ENCODE measurements at regions not wholly inside any gene's neighbourhood (a gene's known extent, or its start where the extent isn't known, plus 50 kb on each side); places are given as distances from the start of the nearest gene placed in this dataset.

DNA sequence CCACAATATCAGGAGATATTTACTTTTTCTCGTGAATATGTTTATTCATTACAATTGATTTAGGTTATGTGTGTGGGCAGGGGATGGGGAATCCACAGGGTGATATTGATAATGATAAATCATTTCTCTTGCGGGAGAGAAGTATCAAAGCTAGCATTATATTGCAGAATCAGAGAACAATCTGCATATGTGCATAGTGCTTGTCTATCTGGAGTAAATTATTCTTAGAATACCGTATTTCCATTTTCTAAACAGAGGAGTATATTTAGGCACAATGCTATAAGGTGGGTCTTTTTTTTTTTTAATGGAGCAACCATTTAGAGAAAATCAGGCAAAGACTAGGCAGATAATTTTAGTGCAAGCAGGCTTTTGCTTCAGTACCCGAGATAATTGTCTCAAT is 166.0 kb upstream of the ARX start:
- WGBS (ENCODE audit: insufficient coverage, low coverage, missing lambda C conversion rate): 0% methylated on average over 4 of the region's 4 CpGs
- no peak overlapping the region for H3K4me3 ChIP-seq
- H2AFZ ChIP-seq (ENCODE audit: low read depth, low read length): no peak overlapping the region
- H3K9ac ChIP-seq (ENCODE audit: insufficient read depth in 1 of 2, low read depth in 2 of 2, low read length in 2 of 2): no peak overlapping the region
- H3K4me2 ChIP-seq (ENCODE audit: insufficient read depth, low read length): no peak overlapping the region
- H4K20me1 ChIP-seq (replicated peaks; ENCODE audit: control insufficient read depth, insufficient read depth, low read length): no peaks in the 10 kb centered on the region
- in situ Hi-C loops (cut with MboI): no loop called here
- ATAC-seq (no peak), DNase-seq (ENCODE audit: extremely low read depth in 1 of 4, low spot score in 3 of 4) (no peak), FAIRE-seq (no peak)
- intact Hi-C loops (cut with micrococcal nuclease): no loop called here
- no peaks in the 10 kb centered on the region for H3K27me3 ChIP-seq (ENCODE audit: control insufficient read depth in 2 of 2, insufficient read depth in 2 of 2, low read length in 2 of 2)
- H3K27ac ChIP-seq (ENCODE audit: extremely low read depth, low read depth, low read length): no peak overlapping the region
- H3K4me1 ChIP-seq (replicated peaks in 1 of 2; ENCODE audit: control insufficient read depth in 2 of 2, insufficient read depth in 2 of 2, low read length in 2 of 2): no peaks in the 10 kb centered on the region
- CTCF ChIA-PET (ENCODE audit: low intra/inter-chr PET ratio): no interaction called here
- BruUV-seq (replicated peaks): no TSS peak
- POLR2A ChIA-PET: no interaction called here
- H3K9me3 ChIP-seq (replicated peaks; ENCODE audit: control insufficient read depth, insufficient read depth, low read depth, low read length): no peaks in the 10 kb centered on the region
- H3K36me3 ChIP-seq (ENCODE audit: control insufficient read depth, insufficient read depth, low read length): no peaks in the 10 kb centered on the region
- no peaks in the 10 kb centered on the region for H3K79me2 ChIP-seq (ENCODE audit: control insufficient read depth, insufficient read depth, low read length)
- H3K9me1 ChIP-seq (ENCODE audit: control insufficient read depth, insufficient read depth, low read length): no peaks in the 10 kb centered on the region
- TF ChIP-seq PRDM10 (IDR thresholded peaks at IDR 0.05; ENCODE audit: partially characterized antibody): no peak
- TF ChIP-seq, protein P1, sequence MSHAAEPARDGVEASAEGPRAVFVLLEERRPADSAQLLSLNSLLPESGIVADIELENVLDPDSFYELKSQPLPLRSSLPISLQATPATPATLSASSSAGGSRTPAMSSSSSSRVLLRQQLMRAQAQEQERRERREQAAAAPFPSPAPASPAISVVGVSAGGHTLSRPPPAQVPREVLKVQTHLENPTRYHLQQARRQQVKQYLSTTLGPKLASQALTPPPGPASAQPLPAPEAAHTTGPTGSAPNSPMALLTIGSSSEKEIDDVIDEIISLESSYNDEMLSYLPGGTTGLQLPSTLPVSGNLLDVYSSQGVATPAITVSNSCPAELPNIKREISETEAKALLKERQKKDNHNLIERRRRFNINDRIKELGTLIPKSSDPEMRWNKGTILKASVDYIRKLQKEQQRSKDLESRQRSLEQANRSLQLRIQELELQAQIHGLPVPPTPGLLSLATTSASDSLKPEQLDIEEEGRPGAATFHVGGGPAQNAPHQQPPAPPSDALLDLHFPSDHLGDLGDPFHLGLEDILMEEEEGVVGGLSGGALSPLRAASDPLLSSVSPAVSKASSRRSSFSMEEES (CRISPR knock-in tag; IDR thresholded peaks at IDR 0.05): no peak
- TF ChIP-seq, protein P2, sequence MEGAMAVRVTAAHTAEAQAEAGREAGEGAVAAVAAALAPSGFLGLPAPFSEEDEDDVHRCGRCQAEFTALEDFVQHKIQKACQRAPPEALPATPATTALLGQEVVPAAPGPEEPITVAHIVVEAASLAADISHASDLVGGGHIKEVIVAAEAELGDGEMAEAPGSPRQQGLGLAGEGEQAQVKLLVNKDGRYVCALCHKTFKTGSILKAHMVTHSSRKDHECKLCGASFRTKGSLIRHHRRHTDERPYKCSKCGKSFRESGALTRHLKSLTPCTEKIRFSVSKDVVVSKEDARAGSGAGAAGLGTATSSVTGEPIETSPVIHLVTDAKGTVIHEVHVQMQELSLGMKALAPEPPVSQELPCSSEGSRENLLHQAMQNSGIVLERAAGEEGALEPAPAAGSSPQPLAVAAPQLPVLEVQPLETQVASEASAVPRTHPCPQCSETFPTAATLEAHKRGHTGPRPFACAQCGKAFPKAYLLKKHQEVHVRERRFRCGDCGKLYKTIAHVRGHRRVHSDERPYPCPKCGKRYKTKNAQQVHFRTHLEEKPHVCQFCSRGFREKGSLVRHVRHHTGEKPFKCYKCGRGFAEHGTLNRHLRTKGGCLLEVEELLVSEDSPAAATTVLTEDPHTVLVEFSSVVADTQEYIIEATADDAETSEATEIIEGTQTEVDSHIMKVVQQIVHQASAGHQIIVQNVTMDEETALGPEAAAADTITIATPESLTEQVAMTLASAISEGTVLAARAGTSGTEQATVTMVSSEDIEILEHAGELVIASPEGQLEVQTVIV (CRISPR knock-in tag; IDR thresholded peaks at IDR 0.05; ENCODE audit: borderline replicate concordance): no peak
- TF ChIP-seq ZNF589 (CRISPR knock-in tag; IDR thresholded peaks at IDR 0.05; ENCODE audit: low read depth): no peak
- TF ChIP-seq, protein P3, sequence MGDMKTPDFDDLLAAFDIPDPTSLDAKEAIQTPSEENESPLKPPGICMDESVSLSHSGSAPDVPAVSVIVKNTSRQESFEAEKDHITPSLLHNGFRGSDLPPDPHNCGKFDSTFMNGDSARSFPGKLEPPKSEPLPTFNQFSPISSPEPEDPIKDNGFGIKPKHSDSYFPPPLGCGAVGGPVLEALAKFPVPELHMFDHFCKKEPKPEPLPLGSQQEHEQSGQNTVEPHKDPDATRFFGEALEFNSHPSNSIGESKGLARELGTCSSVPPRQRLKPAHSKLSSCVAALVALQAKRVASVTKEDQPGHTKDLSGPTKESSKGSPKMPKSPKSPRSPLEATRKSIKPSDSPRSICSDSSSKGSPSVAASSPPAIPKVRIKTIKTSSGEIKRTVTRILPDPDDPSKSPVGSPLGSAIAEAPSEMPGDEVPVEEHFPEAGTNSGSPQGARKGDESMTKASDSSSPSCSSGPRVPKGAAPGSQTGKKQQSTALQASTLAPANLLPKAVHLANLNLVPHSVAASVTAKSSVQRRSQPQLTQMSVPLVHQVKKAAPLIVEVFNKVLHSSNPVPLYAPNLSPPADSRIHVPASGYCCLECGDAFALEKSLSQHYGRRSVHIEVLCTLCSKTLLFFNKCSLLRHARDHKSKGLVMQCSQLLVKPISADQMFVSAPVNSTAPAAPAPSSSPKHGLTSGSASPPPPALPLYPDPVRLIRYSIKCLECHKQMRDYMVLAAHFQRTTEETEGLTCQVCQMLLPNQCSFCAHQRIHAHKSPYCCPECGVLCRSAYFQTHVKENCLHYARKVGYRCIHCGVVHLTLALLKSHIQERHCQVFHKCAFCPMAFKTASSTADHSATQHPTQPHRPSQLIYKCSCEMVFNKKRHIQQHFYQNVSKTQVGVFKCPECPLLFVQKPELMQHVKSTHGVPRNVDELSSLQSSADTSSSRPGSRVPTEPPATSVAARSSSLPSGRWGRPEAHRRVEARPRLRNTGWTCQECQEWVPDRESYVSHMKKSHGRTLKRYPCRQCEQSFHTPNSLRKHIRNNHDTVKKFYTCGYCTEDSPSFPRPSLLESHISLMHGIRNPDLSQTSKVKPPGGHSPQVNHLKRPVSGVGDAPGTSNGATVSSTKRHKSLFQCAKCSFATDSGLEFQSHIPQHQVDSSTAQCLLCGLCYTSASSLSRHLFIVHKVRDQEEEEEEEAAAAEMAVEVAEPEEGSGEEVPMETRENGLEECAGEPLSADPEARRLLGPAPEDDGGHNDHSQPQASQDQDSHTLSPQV (IDR thresholded peaks at IDR 0.05): no peak
- TF ChIP-seq, protein P4, sequence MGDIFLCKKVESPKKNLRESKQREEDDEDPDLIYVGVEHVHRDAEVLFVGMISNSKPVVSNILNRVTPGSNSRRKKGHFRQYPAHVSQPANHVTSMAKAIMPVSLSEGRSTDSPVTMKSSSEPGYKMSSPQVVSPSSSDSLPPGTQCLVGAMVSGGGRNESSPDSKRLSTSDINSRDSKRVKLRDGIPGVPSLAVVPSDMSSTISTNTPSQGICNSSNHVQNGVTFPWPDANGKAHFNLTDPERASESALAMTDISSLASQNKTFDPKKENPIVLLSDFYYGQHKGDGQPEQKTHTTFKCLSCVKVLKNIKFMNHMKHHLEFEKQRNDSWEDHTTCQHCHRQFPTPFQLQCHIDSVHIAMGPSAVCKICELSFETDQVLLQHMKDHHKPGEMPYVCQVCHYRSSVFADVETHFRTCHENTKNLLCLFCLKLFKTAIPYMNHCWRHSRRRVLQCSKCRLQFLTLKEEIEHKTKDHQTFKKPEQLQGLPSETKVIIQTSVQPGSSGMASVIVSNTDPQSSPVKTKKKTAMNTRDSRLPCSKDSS (IDR thresholded peaks at IDR 0.05; ENCODE audit: low read depth, partially characterized antibody): no peak
- TF ChIP-seq SRF (CRISPR knock-in tag; IDR thresholded peaks at IDR 0.05): no peak
